GM12878 (cell line): ENCODE measurements at regions not wholly inside any gene's neighbourhood (a gene's known extent, or its start where the extent isn't known, plus 50 kb on each side); places are given as distances from the start of the nearest gene placed in this dataset.

Experiments used
- ATAC-seq: fragments of 200-7000 bp; cut with Tn5 transposase; 3 replicates; pipeline ENCODE4 v1.9.1; 2020; ENCODE audit warnings: mild to moderate bottlenecking, moderate library complexity
- BruUV-seq: library from RNA; stranded (reverse); fragments of 400-500 nt; replicated peaks from 2 replicates; lab custom pipeline; 2021; lab: Mats Ljungman, UMichigan
- CTCF ChIA-PET: fragments of 300-600 bp; sonication (Branson Sonifier 250); formaldehyde crosslinking; extraction: SDS; loops from one replicate; lab custom pipeline; 2021; ENCODE audit warnings: inconsistent platforms; lab: Yijun Ruan, JAX
- POLR2A ChIA-PET: fragments of 350-600 bp; formaldehyde crosslinking; extraction: SDS; loops from one replicate; lab custom pipeline; 2021; ENCODE audit warnings: inconsistent platforms; lab: Charles Lee
- RAD21 ChIA-PET: fragments of 300-600 bp; sonication (Branson Sonifier 250); formaldehyde crosslinking; loops from one replicate; lab custom pipeline; 2023; ENCODE audit warnings: antibody characterized with exemption; ENCODE audit not compliant: unreplicated experiment; lab: Charles Lee
- SMC1A ChIA-PET: fragments of 300-600 bp; sonication (Branson Sonifier 250); formaldehyde crosslinking; loops from one replicate; lab custom pipeline; 2023; ENCODE audit not compliant: unreplicated experiment, uncharacterized antibody; lab: Charles Lee
- DNase-seq: peaks from one replicate; pipeline ENCODE4 v3.0.0-alpha.2; 2011; ENCODE audit warnings: low read depth, low spot score
- FAIRE-seq: peaks from 3 replicates; lab custom pipeline; 2011; peaks lifted over from hg19 to GRCh38; lab: Jason Lieb, UNC
- H2AFZ ChIP-seq: 2 replicates; pipeline ENCODE4 v1.6.0; 2011; ENCODE audit warnings: low read depth, low read length, control low read depth; ENCODE audit not compliant: control insufficient read depth
- H3K27ac ChIP-seq: 2 replicates; pipeline ENCODE4 v1.5.1; 2011; ENCODE audit warnings: control low read depth; ENCODE audit not compliant: control insufficient read depth, insufficient read depth
- H3K27me3 ChIP-seq, 2 experiments: replicated peaks in 1 of 2; 2 replicates each; pipeline versions ENCODE4 v1.6.0 to v1.6.1; 2011; ENCODE audit warnings: low read length in 1 of 2; ENCODE audit not compliant: control insufficient read depth in 2 of 2, insufficient read depth in 2 of 2
- H3K36me3 ChIP-seq, 2 experiments: 2 replicates each; pipeline ENCODE4 v1.5.1; 2011; ENCODE audit warnings: low read length in 1 of 2; ENCODE audit not compliant: control insufficient read depth in 2 of 2, insufficient read depth in 2 of 2
- H3K4me1 ChIP-seq: 2 replicates; pipeline ENCODE4 v1.6.1; 2011; ENCODE audit warnings: mild to moderate bottlenecking, low read length, moderate library complexity, mixed read lengths; ENCODE audit not compliant: control insufficient read depth, insufficient read depth
- H3K4me2 ChIP-seq: 2 replicates; pipeline ENCODE4 v1.6.0; 2011; ENCODE audit warnings: control low read depth; ENCODE audit not compliant: control insufficient read depth, insufficient read depth
- H3K4me3 ChIP-seq: fragments of 200-600 bp; sonication (generic); 2 replicates; pipeline ENCODE4 v1.5.1; 2016
- H3K79me2 ChIP-seq: 2 replicates; pipeline ENCODE4 v1.6.0; 2011; ENCODE audit warnings: low read length; ENCODE audit not compliant: control insufficient read depth, insufficient read depth
- H3K9ac ChIP-seq: 2 replicates; pipeline ENCODE4 v1.8.0; 2011; ENCODE audit warnings: low read length, control low read depth, mixed read lengths; ENCODE audit not compliant: control insufficient read depth, insufficient read depth
- H3K9me3 ChIP-seq: replicated peaks from 3 replicates; pipeline ENCODE4 v1.5.1; 2011; ENCODE audit warnings: mild to moderate bottlenecking, low read length; ENCODE audit not compliant: control insufficient read depth, insufficient read depth
- H4K20me1 ChIP-seq: 2 replicates; pipeline ENCODE4 v1.6.0; 2011; ENCODE audit not compliant: control insufficient read depth, insufficient read depth
- ELK1 ChIP-seq: IDR thresholded peaks from 2 replicates; pipeline ENCODE4 v1.6.1; 2012; ENCODE audit warnings: low read depth, low read length, improper control_type of control experiment
- EP300 ChIP-seq, 2 experiments: fragments of 150-350 bp in 1 of 2; IDR thresholded peaks; 2 replicates each; pipeline ENCODE4 v1.6.1; 2011 to 2012; ENCODE audit warnings: low read depth in 2 of 2, low read length in 2 of 2, borderline replicate concordance in 1 of 2, improper control_type of control experiment in 1 of 2, inconsistent platforms in 1 of 2; ENCODE audit not compliant: control insufficient read depth in 1 of 2
- GABPA ChIP-seq: IDR thresholded peaks from 2 replicates; pipeline ENCODE4 v1.6.1; 2014; ENCODE audit warnings: antibody characterized with exemption, low read depth, mild to moderate bottlenecking, inconsistent platforms
- HCFC1 ChIP-seq: fragments of 150-350 bp; IDR thresholded peaks from 2 replicates; pipeline ENCODE4 v1.6.1; 2014; ENCODE audit warnings: low read length
- HSF1 ChIP-seq: fragments of 150-350 bp; IDR thresholded peaks from 2 replicates; pipeline ENCODE4 v1.6.1; 2014; ENCODE audit warnings: mild to moderate bottlenecking, low read depth, low read length
- IRF4 ChIP-seq: IDR thresholded peaks from 2 replicates; pipeline ENCODE4 v1.6.1; 2011; ENCODE audit warnings: low read depth, low read length
- MYC ChIP-seq: IDR thresholded peaks from 2 replicates; pipeline ENCODE4 v1.6.1; 2011; ENCODE audit warnings: mild to moderate bottlenecking, low read length, moderate library complexity, inconsistent platforms; ENCODE audit not compliant: insufficient read depth, insufficient replicate concordance, insufficient read length, severe bottlenecking
- NBN ChIP-seq: fragments of 450-650 bp; IDR thresholded peaks from 2 replicates; pipeline ENCODE4 v1.6.1; 2016
- NRF1 ChIP-seq: conservative IDR thresholded peaks from 2 replicates; pipeline ENCODE4 v1.6.1; 2011; ENCODE audit warnings: mild to moderate bottlenecking, low read depth, low read length, improper control_type of control experiment
- RELB ChIP-seq: fragments of 450-650 bp; IDR thresholded peaks from 2 replicates; pipeline ENCODE4 v1.6.1; 2017; ENCODE audit warnings: low read depth, mild to moderate bottlenecking, moderate library complexity
- SMAD1 ChIP-seq: fragments of 450-650 bp; IDR thresholded peaks from 2 replicates; pipeline ENCODE4 v1.6.1; 2018; ENCODE audit warnings: mild to moderate bottlenecking, low read depth; ENCODE audit not compliant: partially characterized antibody
- SREBF1 ChIP-seq: IDR thresholded peaks from 2 replicates; pipeline ENCODE4 v1.6.1; 2012; ENCODE audit warnings: mild to moderate bottlenecking, low read length
- STAT1 ChIP-seq: fragments of 450-650 bp; conservative IDR thresholded peaks from 2 replicates; pipeline ENCODE4 v1.6.1; 2014; ENCODE audit warnings: antibody characterized with exemption, mild to moderate bottlenecking
- ZBTB40 ChIP-seq: fragments of 450-650 bp; IDR thresholded peaks from 2 replicates; pipeline ENCODE4 v1.6.1; 2016; ENCODE audit warnings: mild to moderate bottlenecking, moderate library complexity, borderline replicate concordance
- WGBS: methylation state at CpG from one replicate; pipeline ENCODE4 v1.1.6; 2016; ENCODE audit warnings: low lambda C conversion rate; ENCODE audit not compliant: insufficient replicate concordance, insufficient coverage; ENCODE audit errors: missing lambda C conversion rate; 5-methylcytosine and 5-hydroxymethylcytosine counted together
- in situ Hi-C: fragments of 300-500 bp; cut with MboI; formaldehyde crosslinking; loops from 9 replicates; pipeline ENCODE4 v1.14.3; 2018; ENCODE audit warnings: mixed read lengths
- intact Hi-C: fragments of 100-400 bp; cut with micrococcal nuclease; formaldehyde crosslinking; loops from one replicate; pipeline ENCODE4 v1.14.2; 2022; ENCODE audit not compliant: unreplicated experiment

- TF ChIP-seq SREBF1, result no peak
- TF ChIP-seq HSF1, result no peak
- no peak for TF ChIP-seq ELK1
- TF ChIP-seq NBN, result 0 out of 2 replicates have a peak, but pooled peaks have one; percentile 19
- no peak for TF ChIP-seq IRF4
- TF ChIP-seq STAT1, result no peak
- TF ChIP-seq RELB, result peak; percentile 81
- TF ChIP-seq, all 136 proteins: peak for 16
Observed at GRCh38 chr2:221050020-221050795, 521.9 kb downstream of the EPHA4 start (continued).

- SMC1A ChIA-PET, result interaction anchor here (1.0 kb wide), 1 partner anchor 43 kb away, joined by 3 read pairs; no protein-coding TSS in a partner anchor
- intact Hi-C loops (no loop called here), in situ Hi-C loops (no loop called here)
- TF ChIP-seq HCFC1 (no peak), NRF1 (no peak), SMAD1 (no peak), EP300 (IDR thresholded peaks at IDR 0.05; ENCODE audit: borderline replicate concordance in 1 of 2, control insufficient read depth in 1 of 2, low read depth in 2 of 2, low read length in 2 of 2) (no peak), ZBTB40 (no peak), GABPA (no peak), MYC (no peak)
Observed at GRCh38 chr2:221051162-221051561, 520.9 kb downstream of the EPHA4 start.

More at GRCh38 chr2:221051162-221051561, 520.9 kb downstream of the EPHA4 start:
- Histone ChIP-seq H3K4me2 (no peak overlapping the region), H3K36me3 (no peaks in the 10 kb centered on the region), H3K79me2 (no peaks in the 10 kb centered on the region), H3K27ac (no peak overlapping the region), H3K9me3 (no peaks in the 10 kb centered on the region), H2AFZ (no peak overlapping the region), H3K4me1 (peaks cover 4% of the 10 kb centered on the region; the same call in 1 of the 2 replicates), H4K20me1 (no peaks in the 10 kb centered on the region), H3K27me3 (no peaks in the 10 kb centered on the region), H3K9ac (no peak overlapping the region), H3K4me3 (no peak overlapping the region)
- DNase-seq (no peak), FAIRE-seq (no peak), ATAC-seq (no peak)
- ChIA-PET POLR2A (no interaction called here), CTCF (no interaction called here), RAD21 (no interaction called here)
- no TSS peak for BruUV-seq
- 56% methylated on average over 8 of the region's 8 CpGs for WGBS
